22Rv1 (cell line): ENCODE measurements at regions not wholly inside any gene's neighbourhood (a gene's known extent, or its start where the extent isn't known, plus 50 kb on each side); places are given as distances from the start of the nearest gene placed in this dataset.

ENCODE experiments used
- ZFX ChIP-seq: fragments of 450-650 bp; IDR thresholded peaks from 2 replicates; pipeline ENCODE4 v1.6.1; 2017; ENCODE audit warnings: antibody characterized with exemption, borderline replicate concordance
- TF ChIP-seq, protein P1 (sequence below): fragments of 450-650 bp; IDR thresholded peaks from 2 replicates; pipeline ENCODE4 v1.5.1; 2017; ENCODE audit warnings: mild to moderate bottlenecking

DNA sequence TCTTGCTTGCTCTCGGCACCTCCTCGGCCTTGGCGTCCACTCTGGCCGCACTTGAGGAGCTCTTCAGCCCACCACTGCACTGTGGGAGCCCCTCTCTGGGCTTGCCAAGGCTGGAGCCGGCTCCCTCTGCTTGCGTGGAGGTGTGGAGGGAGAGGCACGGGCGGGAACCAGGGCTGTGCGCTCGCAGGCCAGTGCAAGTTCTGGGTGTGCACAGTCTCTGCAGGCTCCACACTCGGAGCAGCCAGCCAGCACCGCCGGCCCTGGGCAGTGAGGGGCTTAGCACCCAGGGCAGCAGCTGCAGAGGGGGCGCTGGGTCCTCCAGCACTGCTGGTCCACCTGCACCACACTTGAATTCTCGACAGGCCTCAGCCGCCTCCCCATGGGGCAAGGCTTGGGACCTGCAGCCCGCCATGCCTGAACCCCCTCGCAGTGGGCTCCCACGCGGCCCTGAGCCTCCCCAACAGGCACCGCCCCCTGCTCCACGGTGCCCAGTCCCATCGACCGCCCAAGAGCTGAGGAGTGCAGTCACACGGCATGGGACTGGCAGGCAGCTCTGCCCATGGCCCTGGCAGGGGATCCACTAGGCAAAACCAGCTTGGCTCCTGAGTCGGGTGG lies 411.2 kb upstream of the CHAC2 start:
- TF ChIP-seq, protein P1, sequence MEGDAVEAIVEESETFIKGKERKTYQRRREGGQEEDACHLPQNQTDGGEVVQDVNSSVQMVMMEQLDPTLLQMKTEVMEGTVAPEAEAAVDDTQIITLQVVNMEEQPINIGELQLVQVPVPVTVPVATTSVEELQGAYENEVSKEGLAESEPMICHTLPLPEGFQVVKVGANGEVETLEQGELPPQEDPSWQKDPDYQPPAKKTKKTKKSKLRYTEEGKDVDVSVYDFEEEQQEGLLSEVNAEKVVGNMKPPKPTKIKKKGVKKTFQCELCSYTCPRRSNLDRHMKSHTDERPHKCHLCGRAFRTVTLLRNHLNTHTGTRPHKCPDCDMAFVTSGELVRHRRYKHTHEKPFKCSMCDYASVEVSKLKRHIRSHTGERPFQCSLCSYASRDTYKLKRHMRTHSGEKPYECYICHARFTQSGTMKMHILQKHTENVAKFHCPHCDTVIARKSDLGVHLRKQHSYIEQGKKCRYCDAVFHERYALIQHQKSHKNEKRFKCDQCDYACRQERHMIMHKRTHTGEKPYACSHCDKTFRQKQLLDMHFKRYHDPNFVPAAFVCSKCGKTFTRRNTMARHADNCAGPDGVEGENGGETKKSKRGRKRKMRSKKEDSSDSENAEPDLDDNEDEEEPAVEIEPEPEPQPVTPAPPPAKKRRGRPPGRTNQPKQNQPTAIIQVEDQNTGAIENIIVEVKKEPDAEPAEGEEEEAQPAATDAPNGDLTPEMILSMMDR = no peak
- TF ChIP-seq ZFX = no peak
